ENCODE measurements at regions not wholly inside any gene's neighbourhood (a gene's known extent, or its start where the extent isn't known, plus 50 kb on each side); places are given as distances from the start of the nearest gene placed in this dataset.

DNA sequence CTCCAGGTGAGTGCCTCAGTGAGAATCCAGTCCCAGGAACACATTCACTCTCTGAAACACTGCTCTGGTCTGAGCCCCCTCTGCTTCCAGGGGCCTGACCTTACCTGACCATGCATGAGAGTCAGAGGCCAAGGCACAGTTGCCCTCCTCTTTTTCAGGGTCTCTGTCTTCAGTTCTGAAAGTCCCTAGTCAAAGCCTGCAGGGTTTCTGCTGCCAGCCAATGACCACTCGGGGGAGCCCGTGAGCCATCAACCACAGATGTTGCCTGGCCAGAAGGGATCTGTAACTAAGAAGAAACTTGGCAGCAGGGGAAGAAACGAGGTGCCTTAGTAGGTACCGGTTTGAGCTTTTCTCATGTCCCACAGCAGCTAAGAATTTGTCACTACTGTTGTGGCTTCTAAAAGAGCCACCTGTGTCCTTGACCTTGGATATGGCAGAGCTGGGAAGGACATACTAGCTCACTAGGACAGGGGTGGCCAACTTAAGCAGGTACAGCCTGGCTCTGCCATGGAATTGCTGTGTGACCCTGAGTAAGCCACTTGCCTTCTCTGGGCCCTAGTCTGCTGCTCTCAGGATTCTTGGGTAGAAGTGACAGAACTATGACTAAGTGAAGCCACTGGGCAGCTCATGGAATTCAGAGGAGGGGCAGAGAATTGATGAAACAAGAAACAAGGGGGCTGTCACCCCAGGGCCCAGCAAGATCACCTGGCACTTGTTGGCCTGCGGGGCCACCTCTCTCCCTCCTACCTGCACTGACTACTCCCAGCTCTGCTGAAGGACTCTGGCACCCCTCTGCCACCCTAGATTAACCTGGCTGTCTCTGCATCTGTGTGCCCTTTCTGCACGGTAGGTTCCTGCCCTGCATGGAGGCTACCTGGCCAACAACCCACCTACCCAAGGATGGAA is 83.8 kb upstream of the GPR26 start:
- peak; percentile 3 for DNase-seq

GRCh38 chr10:123583639-123584418 is 82.3 kb upstream of the GPR26 start:
- DNase-seq: no peak

- DNase-seq: no peak
These were observed 81.8 kb upstream of the GPR26 start for GRCh38 chr10:123584419-123584775.

GRCh38 chr10:123585477-123586445 is 80.4 kb upstream of the GPR26 start:
- DNase-seq: no peak

- no peak for DNase-seq
These were observed 79.0 kb upstream of the GPR26 start for GRCh38 chr10:123587110-123587509.

DNA sequence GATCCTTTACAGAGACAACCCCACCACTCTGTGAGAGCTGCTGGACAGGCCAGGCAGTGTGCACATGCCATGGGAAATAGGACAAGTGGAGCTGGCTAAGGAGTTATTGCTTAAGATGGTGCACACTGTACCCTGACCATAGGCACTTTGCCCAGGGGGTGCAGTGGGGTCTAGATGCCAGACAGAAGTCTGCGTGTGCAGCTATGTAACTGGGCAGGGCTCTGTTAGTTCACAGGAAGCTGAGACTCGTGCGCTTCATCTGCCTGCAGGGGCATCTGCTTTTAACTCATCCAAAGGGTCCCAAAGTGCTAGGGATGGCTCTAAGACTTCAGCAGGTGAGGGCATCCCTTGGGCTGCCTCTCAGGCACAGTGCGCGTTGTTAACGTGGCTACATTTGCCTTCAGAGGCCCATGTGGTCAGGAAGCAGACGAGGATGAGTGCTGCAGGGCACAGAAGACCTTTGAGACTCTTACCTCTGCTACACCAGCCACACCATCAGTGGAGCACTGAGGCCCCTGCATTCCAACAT is 77.7 kb upstream of the GPR26 start:
- DNase-seq: no peak

DNA sequence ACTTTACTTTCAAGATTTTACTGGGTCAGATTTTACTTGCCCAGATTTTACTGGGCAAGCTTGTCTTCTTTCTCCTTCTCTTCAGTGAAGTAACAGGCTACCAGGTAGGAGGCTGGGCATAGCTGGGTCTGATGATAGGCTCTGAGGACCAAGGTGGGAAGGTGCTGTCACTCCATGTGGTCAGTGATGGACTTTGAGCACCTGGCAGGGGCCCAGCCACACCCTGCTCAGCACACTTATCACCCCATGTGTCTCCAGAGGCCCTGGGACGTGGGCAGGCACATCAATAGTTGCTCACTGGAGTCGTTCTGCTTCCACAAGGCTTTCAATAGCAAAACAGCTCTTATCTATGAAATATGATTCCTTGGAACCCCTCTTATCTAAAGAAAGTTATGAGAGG is 70.5 kb upstream of the GPR26 start:
- no peak for DNase-seq

GRCh38 chr10:123597676-123598075 is 68.5 kb upstream of the GPR26 start:
- DNase-seq: no peak

- no peak for DNase-seq
These were observed 66.7 kb upstream of the GPR26 start for GRCh38 chr10:123599366-123599849.

DNA sequence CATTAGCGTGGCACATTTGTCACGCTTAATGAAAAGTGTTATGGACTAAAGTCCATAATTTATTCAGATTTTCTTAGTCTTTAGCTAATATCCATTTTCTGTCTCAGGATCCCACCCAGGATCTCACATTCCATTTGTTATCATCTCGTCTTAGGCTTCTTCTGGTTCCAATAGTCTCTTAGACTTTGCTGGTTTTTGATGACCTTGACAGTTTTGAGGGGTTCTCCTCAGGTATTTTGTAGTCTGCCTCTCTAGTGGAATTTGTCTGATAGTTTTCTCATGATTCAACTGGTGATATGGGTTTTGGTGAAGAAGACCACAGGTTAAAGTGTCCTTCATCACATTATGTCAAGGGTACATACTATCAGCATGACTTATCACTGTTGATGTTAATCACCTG is 66.0 kb upstream of the GPR26 start:
- no peak for DNase-seq

- DNase-seq: no peak
These were observed 63.0 kb upstream of the GPR26 start for GRCh38 chr10:123603130-123603529.

DNA sequence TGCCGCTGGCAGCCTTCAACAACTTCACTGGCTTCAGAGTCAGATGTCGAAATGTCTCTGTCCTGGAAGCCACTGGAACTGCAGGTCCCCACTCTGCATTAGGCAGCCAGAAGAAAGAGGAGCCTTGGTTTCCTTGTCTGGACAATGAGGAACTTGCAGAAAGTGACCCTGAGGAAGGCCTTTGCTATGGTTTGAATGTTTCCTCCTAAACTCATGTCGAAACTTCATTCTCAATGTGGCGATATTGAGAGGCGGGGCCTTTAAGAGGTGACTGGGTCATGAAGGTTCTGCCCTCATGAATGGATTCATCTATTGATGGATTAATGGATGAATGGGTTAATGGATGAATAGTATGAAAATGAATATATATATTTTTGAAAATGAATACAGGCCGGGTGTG is 61.6 kb upstream of the GPR26 start:
- DNase-seq: no peak

DNA sequence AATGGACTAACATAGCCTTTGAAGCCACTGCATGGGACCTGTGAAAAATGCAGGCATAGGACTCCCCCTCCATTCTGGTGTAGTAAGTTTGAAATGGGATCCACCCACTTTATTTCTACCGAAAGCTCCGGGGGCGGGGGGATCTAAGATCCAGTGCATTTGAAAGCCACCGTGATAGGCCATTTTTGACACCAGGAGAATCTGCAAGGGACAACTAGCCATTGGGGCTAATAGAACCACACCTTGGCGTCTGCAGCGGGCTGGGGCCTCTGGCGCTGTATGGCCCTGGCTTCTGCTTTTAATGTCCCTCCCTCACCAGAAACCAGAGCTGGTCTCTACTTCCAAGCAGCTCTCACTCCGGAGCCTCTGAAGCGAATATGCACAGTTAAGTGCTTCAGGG is 60.1 kb upstream of the GPR26 start:
- DNase-seq: no peak

DNA sequence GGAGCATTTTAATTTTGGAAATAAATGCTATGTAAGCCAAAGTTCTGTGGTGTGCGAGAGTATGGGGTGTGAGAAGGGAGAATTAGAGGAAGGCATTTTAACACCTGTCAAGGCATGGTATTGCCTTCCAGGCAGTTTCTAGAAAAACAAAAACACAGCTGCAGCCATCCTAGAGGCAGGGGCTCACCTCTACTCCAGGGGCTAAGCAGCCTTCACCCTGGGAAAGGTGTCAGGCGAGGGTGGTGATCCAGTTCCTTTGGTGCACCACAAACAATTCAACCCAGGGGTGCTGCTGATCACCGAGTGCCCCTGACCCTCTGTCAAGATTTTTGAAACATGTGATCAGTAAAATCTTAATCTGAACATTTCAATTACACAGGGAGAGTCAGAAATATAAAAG is 59.2 kb upstream of the GPR26 start:
- no peak for DNase-seq

DNA sequence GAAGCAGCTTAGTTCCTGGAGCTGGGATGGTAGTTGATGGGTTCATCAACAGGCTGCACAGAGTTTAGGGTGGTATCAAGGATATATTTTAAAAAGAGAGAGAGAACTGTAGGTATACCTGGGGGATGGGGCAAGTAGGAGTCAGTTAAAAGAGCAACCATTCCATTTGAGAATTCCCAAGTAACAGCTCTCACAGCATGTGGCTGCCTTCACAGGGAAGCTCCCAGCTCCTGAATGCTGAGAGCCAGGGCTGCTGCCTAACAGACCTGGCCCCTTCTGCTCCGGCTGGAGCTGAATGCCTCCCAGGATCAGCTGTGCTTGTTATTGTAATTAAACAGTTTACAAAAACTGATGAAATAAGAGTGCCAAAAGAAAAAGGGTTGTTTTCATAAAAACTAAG is 58.8 kb upstream of the GPR26 start:
- no peak for DNase-seq

DNA sequence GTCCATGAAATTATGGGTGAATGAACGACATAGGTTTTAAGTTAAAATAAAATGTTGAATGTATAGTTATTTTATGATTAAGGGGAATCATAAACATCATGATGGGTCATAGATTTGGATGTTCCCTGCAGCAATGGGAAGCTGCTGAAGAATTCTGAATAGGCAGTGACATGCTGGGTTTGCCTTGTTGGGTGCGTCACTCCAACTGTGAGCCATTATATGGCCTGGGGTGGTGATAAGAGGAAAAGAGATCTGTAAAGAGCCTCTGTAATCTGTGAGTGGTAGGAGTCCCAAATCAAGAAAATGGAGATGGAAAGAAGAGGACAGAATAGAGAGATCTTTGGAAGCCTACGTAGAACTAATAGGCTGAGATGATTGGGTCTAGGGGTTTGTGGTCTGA is 58.1 kb upstream of the GPR26 start:
- no peak for DNase-seq

- no peak for DNase-seq
These were observed 54.9 kb upstream of the GPR26 start for GRCh38 chr10:123611243-123611642.

- no peak for DNase-seq
These were observed 54.3 kb upstream of the GPR26 start for GRCh38 chr10:123611876-123612275.

DNA sequence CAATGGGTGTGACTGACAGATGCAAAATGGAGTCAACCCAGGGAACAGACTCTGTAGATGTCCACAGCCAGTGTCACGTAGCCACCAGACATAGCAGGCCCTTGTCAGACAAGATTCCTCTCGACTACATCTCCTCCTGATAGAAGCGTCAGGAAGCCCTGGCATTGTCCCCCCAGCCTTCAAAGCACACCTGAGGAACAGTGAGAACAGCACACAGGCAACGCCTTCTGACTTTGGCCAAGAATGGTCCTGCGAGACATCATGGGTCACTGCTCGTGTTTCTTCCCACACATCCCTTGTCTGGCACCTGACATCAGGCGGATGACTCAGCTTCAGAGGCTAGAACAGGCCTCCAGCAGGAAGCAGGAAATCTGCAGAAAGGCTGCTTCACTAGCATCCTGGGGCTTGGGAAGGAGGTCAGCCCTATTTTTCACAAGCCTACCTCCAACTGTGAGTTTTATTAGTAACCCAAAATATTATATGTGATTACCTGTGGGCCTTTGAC is 52.8 kb upstream of the GPR26 start:
- DNase-seq: no peak

GRCh38 chr10:123614888-123615287 is 51.3 kb upstream of the GPR26 start:
- no peak for DNase-seq

All from NCI-H774 (cell line).